PFSK-1 (cell line): ENCODE measurements at regions not wholly inside any gene's neighbourhood (a gene's known extent, or its start where the extent isn't known, plus 50 kb on each side); places are given as distances from the start of the nearest gene placed in this dataset.

ENCODE experiments used
- FOXP2 ChIP-seq: optimal IDR thresholded peaks from 2 replicates; pipeline ENCODE3; 2011; ENCODE audit warnings: borderline replicate concordance, control low read depth, inconsistent platforms; ENCODE audit not compliant: insufficient read depth; ENCODE audit errors: extremely low read length, extremely low read depth
- POLR2AphosphoS5 ChIP-seq: IDR thresholded peaks from 2 replicates; pipeline ENCODE4 v1.6.1; 2012; ENCODE audit warnings: low read depth, mild to moderate bottlenecking, control low read depth, low read length, moderate library complexity
- SIN3A ChIP-seq: IDR thresholded peaks from 2 replicates; pipeline ENCODE4 v1.6.1; 2012; ENCODE audit warnings: mild to moderate bottlenecking, low read length, moderate library complexity, borderline replicate concordance; ENCODE audit not compliant: insufficient read depth
- TAF1 ChIP-seq: IDR thresholded peaks from 2 replicates; pipeline ENCODE4 v1.6.1; 2012; ENCODE audit warnings: low read length, control low read depth, borderline replicate concordance; ENCODE audit not compliant: insufficient read depth
- TF ChIP-seq, protein P1 (sequence below), 2 experiments: IDR thresholded peaks; 2 replicates each; pipeline versions ENCODE4 v1.6.1 to v1.8.0; 2011 to 2012; ENCODE audit warnings: low read depth in 2 of 2, low read length in 2 of 2, control low read depth in 1 of 2, inconsistent platforms in 1 of 2, mild to moderate bottlenecking in 1 of 2, moderate library complexity in 1 of 2; ENCODE audit not compliant: insufficient read depth in 1 of 2

DNA sequence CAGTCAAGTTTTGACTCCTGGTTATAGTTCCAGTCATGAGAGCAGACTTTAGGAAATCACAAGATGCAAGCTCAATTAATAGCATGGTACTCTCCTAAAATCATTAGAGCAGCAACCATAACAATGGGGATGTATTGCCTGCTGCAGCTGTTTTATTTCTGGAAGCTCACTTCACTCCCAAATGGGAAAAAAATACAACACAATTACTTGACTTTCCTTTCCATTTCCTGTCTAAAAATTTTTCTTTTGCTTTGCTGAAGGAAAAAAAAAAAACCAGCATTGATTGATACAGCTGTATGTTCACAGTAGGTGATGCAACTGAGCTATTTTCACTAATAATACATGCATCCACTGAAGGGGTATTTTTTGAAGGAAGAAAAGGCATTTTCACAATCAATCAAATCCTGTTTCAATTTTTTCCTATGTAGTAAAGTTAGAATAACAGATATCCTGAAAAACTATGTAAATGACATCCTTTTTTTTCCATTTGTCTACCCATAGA, 143.9 kb upstream of the NOVA1 start:
- TF ChIP-seq, protein P1, sequence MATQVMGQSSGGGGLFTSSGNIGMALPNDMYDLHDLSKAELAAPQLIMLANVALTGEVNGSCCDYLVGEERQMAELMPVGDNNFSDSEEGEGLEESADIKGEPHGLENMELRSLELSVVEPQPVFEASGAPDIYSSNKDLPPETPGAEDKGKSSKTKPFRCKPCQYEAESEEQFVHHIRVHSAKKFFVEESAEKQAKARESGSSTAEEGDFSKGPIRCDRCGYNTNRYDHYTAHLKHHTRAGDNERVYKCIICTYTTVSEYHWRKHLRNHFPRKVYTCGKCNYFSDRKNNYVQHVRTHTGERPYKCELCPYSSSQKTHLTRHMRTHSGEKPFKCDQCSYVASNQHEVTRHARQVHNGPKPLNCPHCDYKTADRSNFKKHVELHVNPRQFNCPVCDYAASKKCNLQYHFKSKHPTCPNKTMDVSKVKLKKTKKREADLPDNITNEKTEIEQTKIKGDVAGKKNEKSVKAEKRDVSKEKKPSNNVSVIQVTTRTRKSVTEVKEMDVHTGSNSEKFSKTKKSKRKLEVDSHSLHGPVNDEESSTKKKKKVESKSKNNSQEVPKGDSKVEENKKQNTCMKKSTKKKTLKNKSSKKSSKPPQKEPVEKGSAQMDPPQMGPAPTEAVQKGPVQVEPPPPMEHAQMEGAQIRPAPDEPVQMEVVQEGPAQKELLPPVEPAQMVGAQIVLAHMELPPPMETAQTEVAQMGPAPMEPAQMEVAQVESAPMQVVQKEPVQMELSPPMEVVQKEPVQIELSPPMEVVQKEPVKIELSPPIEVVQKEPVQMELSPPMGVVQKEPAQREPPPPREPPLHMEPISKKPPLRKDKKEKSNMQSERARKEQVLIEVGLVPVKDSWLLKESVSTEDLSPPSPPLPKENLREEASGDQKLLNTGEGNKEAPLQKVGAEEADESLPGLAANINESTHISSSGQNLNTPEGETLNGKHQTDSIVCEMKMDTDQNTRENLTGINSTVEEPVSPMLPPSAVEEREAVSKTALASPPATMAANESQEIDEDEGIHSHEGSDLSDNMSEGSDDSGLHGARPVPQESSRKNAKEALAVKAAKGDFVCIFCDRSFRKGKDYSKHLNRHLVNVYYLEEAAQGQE (IDR thresholded peaks at IDR 0.05; ENCODE audit: insufficient read depth in 1 of 2, low read depth in 2 of 2, low read length in 2 of 2), result no peak
- TF ChIP-seq TAF1, result no peak
- TF ChIP-seq SIN3A, result no peak

DNA sequence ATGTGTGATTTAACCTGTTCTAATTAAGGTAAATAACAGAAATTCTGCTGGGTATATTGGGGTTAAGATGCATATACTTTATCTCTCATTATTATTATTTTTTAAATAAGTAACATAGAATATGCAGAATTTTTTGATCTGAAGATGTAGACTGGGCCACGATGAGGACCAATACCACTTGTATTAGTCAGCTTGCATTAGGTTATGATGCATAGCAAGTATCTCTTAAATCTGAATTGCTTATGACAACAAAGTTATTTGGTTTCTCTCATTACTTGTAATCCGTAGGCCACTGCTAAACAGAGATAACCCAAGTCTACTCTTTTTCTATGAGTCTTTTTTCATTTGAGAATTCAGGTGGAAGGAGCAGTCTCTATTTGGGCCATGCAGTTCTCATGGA, 145.5 kb upstream of the NOVA1 start:
- no peak for TF ChIP-seq TAF1
- TF ChIP-seq SIN3A, result no peak
- no peak for TF ChIP-seq POLR2AphosphoS5
- TF ChIP-seq, protein P1 (IDR thresholded peaks at IDR 0.05; ENCODE audit: insufficient read depth in 1 of 2, low read depth in 2 of 2, low read length in 2 of 2), result no peak
- TF ChIP-seq FOXP2, result no peak

DNA sequence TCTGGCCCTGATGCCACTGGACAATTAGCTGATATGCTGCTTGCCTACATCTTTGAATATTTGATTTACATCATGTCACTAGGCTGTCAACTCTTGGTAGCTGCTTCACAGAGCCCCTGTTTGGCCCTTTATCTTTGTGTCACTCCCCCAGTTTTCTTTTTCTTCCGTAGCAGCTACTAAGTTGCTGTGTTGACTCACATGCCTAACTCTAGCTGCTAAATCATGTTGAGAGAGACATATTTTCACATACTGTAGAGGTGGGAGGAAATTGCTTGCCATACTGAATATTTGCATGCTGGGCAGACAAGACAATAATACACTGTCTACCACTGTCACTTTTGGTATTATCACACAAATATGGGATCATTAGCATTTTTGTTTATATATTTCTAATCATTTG, 147.1 kb upstream of the NOVA1 start:
- TF ChIP-seq SIN3A (no peak), TAF1 (no peak), FOXP2 (no peak), POLR2AphosphoS5 (no peak)
- TF ChIP-seq, protein P1 (IDR thresholded peaks at IDR 0.05; ENCODE audit: insufficient read depth in 1 of 2, low read depth in 2 of 2, low read length in 2 of 2), result no peak

DNA sequence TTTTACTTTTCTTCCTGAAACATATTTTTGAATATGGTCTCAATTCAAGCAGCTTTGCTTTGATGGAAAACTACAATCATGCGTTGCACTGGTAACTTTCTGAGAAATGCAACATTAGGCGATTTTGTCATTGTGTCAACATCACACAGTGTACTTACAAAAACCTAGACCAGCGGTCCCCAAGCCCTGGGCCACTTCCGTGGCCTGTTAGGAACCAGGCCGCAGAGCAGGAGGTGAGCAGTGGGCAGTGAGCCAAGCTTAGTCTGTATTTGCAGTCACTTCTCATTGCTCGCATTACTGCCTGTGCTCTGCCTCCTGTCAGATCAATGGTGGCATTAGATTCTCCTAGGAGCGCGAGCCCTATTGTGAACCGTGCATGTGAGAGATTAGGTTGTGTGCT, 163.7 kb upstream of the NOVA1 start:
- TF ChIP-seq, protein P1 (IDR thresholded peaks at IDR 0.05; ENCODE audit: insufficient read depth in 1 of 2, low read depth in 2 of 2, low read length in 2 of 2), result no peak
- no peak for TF ChIP-seq TAF1
- no peak for TF ChIP-seq SIN3A
- TF ChIP-seq POLR2AphosphoS5, result no peak
- no peak for TF ChIP-seq FOXP2

DNA sequence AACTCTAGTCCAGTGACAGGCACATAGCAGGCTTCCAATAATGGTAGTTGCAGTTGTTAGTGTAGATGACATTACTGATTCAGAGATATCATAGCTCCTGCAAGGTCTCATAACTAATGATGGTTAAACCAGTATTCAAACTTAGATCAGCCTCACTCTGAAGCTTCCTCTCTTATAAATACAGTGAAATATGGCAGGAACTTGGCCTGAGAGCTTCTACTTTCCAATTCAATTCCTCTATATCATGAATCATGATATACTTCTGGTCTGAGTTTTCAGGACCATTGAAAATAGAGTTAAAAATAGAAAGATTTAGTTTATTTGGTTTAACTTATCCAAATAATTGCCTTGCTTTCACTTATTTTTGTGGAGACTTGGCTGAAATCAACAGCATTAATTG, 167.5 kb upstream of the NOVA1 start:
- TF ChIP-seq SIN3A (no peak), TAF1 (no peak), FOXP2 (no peak), POLR2AphosphoS5 (no peak)
- TF ChIP-seq, protein P1 (IDR thresholded peaks at IDR 0.05; ENCODE audit: insufficient read depth in 1 of 2, low read depth in 2 of 2, low read length in 2 of 2), result no peak
